Stimulated activated CD8-positive, alpha-beta memory T cell treated with anti-CD3 and anti-CD28 coated beads, Interleukin-7, amount 100 ng/mL, for 4 hours (primary cell): ENCODE measurements at regions not wholly inside any gene's neighbourhood (a gene's known extent, or its start where the extent isn't known, plus 50 kb on each side); places are given as distances from the start of the nearest gene placed in this dataset.

Experiments
- DNase-seq, 2 donors: peaks; one replicate each; pipeline ENCODE4 v3.0.0-alpha.2; 2020; ENCODE audit warnings: low read depth in 2 of 2

DNA sequence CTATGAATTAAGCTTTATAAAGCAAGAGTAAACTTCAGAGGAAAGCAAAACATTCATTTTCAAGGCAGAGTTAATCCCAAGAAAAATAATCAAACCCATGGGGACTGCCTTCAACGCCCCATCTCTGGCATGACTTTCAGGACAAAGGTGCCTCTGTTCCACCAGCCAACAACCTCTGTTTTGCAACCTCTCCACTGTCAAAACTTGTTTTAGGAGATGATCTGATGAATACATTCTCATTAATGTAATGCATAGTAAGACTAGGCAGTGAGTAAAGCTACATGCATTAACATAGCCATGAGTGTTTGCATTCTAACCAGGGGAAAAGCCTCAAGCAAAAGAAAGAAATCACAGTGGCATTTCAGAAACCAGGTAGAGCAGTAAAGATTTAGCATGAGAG lies 357.0 kb downstream of the FBXO15 start:
- DNase-seq, result no peak

GRCh38 chr18:73787316-73787715 lies 360.3 kb downstream of the FBXO15 start:
- no peak for DNase-seq

DNA sequence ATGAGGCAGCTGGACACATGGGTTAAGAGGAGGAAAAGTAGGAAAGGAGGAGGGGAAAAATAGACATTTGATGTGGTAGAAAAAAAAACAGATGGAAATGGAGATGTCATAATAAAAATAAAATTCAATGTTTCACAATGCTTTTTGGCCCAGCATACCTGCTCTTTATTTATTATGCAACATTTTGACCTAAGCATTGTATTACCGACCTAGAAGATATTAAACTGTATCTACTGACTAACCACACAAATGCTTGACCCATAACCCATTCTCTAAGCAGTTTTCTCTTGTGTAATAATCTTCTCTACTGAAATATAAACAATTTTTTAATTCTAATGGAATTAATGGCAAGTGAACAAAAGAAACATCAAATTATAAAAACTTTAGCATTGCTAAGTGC lies 362.3 kb downstream of the FBXO15 start:
- DNase-seq, result no peak

GRCh38 chr18:73784853-73785252 lies 362.8 kb downstream of the FBXO15 start:
- DNase-seq, result no peak

DNA sequence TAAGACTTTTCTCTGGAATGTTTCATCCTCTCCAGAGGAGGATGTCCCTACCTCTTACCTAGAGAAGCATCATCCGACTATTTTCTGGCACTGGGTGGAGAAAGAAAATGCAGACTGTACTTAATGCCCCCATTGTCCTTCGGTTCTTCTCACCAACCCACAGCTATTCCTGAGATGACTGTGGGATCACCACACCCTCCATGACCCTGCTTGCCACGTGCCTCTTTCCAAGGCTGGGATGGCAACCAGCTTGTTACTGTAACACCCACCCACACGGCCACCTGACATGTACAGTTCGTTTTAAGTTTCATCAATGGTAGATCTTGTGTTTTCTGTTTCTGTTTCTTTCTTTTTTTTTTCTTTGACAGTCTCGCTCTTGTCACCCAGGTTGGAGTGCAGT lies 365.2 kb downstream of the FBXO15 start:
- DNase-seq, result no peak

- DNase-seq, result no peak
Observed at GRCh38 chr18:73780218-73780617, 367.4 kb downstream of the FBXO15 start.

DNA sequence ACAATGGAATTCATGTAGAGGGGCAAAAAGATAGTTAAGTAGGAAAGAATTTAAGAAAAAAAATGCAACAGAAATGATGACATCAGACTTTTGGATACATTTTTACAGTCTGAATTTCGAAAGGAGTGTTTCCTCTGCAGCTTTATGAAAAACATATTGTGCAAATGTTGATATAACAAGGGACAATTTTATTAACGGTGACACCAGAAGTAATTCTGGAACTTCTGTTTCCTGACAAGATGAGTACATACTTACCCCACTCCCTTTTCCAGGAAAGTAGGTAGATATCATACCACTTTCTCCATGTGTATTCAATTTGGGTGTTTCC lies 369.6 kb downstream of the FBXO15 start:
- no peak for DNase-seq

DNA sequence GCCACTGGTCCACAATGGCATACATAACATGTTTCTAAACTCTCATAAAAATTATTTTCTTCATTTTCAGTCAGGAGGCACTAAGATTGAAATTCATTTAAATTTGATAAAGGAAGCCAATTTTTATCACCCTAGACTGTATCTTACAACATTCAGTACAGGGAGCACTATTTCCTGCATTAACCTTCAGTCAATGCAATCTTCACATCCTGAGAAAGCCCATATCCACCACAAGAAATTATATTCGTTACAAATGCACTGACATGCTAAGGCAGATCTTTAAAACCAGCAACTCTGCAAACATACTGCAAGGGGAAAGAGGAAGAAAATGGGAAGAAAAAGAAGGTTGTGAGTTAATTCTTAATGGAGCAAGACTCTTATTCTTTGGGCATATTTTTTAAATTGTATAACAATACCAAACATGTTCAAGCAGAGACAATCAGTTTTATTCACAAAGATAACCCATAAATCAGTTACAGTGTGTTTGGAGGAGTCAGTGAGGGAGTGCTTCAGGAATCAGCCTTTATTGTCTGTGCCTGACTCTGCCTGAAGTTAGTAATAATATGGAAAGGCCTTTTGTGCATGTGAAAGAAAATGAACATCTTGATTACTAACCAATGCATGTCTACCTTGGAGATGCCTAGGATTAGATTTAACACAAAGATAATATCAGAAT lies 370.1 kb downstream of the FBXO15 start:
- no peak for DNase-seq

GRCh38 chr18:73774811-73775509 lies 372.7 kb downstream of the FBXO15 start:
- DNase-seq, result no peak

- no peak for DNase-seq
Observed at GRCh38 chr18:73768043-73768442, 379.6 kb downstream of the FBXO15 start.

- no peak for DNase-seq
Observed at GRCh38 chr18:73766910-73767515, 380.6 kb downstream of the FBXO15 start.

GRCh38 chr18:73758446-73758845 lies 389.2 kb downstream of the FBXO15 start:
- no peak for DNase-seq

DNA sequence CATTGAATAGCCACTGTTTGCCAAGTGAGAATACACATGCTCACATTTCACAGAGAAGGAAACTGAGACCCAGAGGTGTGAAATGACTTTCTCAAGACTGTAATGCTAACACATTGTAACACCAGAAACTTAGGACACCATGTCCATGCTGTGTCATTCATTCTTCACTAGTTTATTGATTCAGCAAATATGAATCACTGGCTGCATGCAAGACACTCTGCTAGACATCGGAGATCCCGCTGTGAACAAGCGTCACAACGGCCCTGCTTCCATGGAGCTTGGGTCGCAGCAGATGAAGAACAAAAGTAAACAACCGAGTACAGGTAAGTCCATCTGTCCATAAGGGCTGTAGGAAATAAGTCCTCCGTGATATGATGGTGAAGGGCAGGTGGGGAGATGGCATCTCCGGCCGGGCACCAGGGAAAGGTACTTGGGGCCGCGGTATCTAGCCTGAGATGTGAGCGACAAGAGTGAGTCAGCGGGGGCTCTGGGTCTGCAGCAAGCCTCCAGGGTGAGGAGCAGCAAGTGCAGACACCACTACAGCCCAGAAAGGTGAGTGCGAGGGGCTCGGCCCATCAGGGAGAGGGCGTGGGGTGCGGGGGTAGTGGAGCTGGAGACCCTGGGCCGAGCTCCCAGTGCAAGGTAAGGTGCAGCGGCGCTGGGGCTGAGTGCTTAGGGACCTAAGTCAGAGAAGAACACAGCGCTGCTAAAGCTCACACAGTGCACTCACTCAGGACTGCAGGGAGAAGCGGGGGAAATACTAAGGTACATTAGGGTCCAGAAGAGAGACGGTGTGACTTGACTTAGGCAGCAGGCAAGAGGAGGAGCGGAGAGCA lies 391.2 kb downstream of the FBXO15 start:
- DNase-seq, result no peak

- no peak for DNase-seq
Observed at GRCh38 chr18:73752965-73753364, 394.7 kb downstream of the FBXO15 start.

DNA sequence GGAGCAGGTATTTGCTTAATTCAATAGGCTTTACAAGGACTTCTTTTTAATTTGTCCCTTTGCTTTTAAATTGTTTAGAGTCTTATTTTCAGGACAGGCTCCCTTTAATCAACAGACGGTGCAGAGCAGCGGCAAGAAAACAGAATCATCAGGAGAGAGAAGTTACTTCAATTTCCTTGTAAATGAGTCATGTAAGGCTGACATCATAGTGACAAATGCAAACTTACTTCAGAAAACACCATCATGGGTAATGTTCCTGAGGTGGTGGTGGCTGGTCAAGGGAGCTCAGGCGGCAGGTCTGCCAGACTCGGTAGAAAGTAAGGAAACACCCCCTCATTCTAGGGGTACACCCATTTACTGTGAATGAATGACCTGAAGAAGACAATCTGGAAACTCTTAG lies 395.1 kb downstream of the FBXO15 start:
- no peak for DNase-seq

DNA sequence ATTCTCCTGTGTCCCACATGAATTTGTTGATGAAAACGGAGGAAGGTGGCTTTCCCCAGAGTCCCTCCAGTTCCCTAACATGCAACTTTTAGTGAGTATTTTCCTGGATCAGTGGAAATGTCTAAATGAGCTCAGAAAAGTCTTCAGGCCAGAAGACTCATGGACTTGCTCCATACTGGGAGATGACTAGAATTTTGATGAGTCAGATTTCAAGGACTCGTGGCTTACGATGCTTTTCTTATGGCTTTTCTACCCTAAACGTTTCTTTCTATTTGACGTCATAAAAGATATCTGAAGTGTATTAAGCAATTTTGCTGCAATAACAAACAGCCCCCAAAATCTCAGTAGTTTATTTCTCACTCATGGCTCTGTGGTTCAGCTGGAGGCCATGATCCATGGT lies 397.6 kb downstream of the FBXO15 start:
- DNase-seq, result no peak

- no peak for DNase-seq
Observed at GRCh38 chr18:73749304-73749703, 398.3 kb downstream of the FBXO15 start.

GRCh38 chr18:73748731-73749130 lies 398.9 kb downstream of the FBXO15 start:
- DNase-seq, result no peak

GRCh38 chr18:73746101-73746500 lies 401.5 kb downstream of the FBXO15 start:
- no peak for DNase-seq

DNA sequence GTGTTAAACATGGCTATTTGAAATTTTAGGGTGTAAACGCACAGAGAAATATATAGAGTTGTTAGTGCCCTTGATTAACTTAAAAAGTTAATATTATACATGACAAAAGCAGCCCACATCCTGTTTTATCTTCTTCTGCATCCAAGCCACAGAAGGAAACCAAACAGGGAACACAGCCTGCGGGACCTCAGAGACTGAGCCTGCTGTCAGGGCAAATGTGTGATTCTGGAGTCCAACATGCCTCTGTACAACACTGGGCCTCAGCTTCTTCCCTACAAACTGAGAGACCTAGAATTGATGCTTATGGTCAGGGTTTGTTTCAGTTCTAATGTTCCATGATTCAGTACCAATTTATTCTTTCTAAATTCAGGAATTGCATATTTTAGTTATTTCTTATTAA lies 404.7 kb downstream of the FBXO15 start:
- no peak for DNase-seq

DNA sequence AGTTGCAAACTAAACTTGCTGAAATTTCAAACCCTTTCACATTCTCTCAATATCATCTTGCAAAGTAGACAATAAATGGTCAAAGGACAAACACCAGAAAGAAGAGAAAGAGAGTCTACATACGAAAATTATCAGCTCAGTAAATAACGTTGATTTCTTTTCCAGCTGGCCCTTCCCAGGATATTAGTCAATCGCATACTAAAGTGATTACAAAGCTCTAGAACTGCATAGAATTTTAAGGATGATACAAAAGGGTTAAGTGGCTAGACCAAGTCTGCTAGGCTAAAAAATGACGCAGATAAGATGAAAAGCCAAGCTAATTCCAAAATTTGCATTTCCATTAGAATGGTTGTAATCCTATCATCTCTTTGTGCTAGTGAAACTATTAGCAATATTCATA lies 405.7 kb downstream of the FBXO15 start:
- no peak for DNase-seq

GRCh38 chr18:73739098-73739497 lies 408.5 kb downstream of the FBXO15 start:
- no peak for DNase-seq

GRCh38 chr18:73737990-73738389 lies 409.6 kb downstream of the FBXO15 start:
- no peak for DNase-seq
